Fibroblast of lung (primary cell): ENCODE measurements at regions not wholly inside any gene's neighbourhood (a gene's known extent, or its start where the extent isn't known, plus 50 kb on each side); places are given as distances from the start of the nearest gene placed in this dataset.

Source experiments
- DNase-seq, 2 donors: peaks; one replicate each; pipeline versions ENCODE4 v3.0.0 to v3.0.0-alpha.2; 2010; ENCODE audit warnings: low read depth in 2 of 2
- H2AFZ ChIP-seq: 2 replicates; pipeline ENCODE4 v1.5.1; 2012; ENCODE audit warnings: low read length, control low read depth, inconsistent platforms
- H3K27ac ChIP-seq: 2 replicates; pipeline ENCODE4 v1.5.1; 2011; ENCODE audit warnings: low read length, control low read depth; ENCODE audit not compliant: insufficient read depth
- H3K27me3 ChIP-seq: 2 replicates; pipeline ENCODE4 v1.5.1; 2011; ENCODE audit warnings: mild to moderate bottlenecking, low read length; ENCODE audit not compliant: control insufficient read depth, insufficient read depth
- H3K36me3 ChIP-seq: 2 replicates; pipeline ENCODE4 v1.5.1; 2011; ENCODE audit warnings: low read length; ENCODE audit not compliant: control insufficient read depth, insufficient read depth
- H3K4me1 ChIP-seq: 2 replicates; pipeline ENCODE4 v1.5.1; 2011; ENCODE audit warnings: low read length; ENCODE audit not compliant: control insufficient read depth, insufficient read depth; ENCODE audit errors: extremely low read depth
- H3K4me2 ChIP-seq: 2 replicates; pipeline ENCODE4 v1.5.1; 2011; ENCODE audit warnings: low read length, control low read depth; ENCODE audit not compliant: insufficient read depth; ENCODE audit errors: extremely low read depth
- H3K4me3 ChIP-seq, 4 experiments: fragments of 200-600 bp in 1 of 4; sonication (generic) in 1 of 4; replicated peaks in 1 of 4; 2 replicates each; pipeline ENCODE4 v1.5.1; 2011 to 2016; ENCODE audit warnings: low read length in 4 of 4, low read depth in 3 of 4, mild to moderate bottlenecking in 3 of 4, control low read depth in 2 of 4, inconsistent platforms in 1 of 4, mixed read lengths in 1 of 4; ENCODE audit not compliant: insufficient read depth in 1 of 4; ENCODE audit errors: control extremely low read depth in 1 of 4
- H3K79me2 ChIP-seq: 2 replicates; pipeline ENCODE4 v1.5.1; 2012; ENCODE audit warnings: mild to moderate bottlenecking, low read length, inconsistent platforms; ENCODE audit not compliant: control insufficient read depth, insufficient read depth
- H3K9ac ChIP-seq: 2 replicates; pipeline ENCODE4 v1.5.1; 2011; ENCODE audit warnings: mild to moderate bottlenecking, low read length, control low read depth; ENCODE audit not compliant: insufficient read depth
- H3K9me3 ChIP-seq: 2 replicates; pipeline ENCODE4 v1.5.1; 2012; ENCODE audit warnings: low read depth, low read length; ENCODE audit not compliant: control insufficient read depth, insufficient read depth
- H4K20me1 ChIP-seq: 2 replicates; pipeline ENCODE4 v1.5.1; 2011; ENCODE audit warnings: low read length; ENCODE audit not compliant: control insufficient read depth, insufficient read depth; ENCODE audit errors: extremely low read depth
- CTCF ChIP-seq, 2 donors: IDR thresholded peaks in 1 of 2; conservative IDR thresholded peaks in 1 of 2; 1 replicate in 1 of 2; 2 replicates in 1 of 2; pipeline ENCODE4 v1.5.1; 2011 to 2012; ENCODE audit warnings: low read length in 2 of 2, control low read depth in 1 of 2, inconsistent platforms in 1 of 2, low read depth in 1 of 2, mild to moderate bottlenecking in 1 of 2
- EZH2 ChIP-seq: IDR thresholded peaks from 2 replicates; pipeline ENCODE4 v1.5.1; 2012; ENCODE audit warnings: low read length, control low read depth, mild to moderate bottlenecking; ENCODE audit errors: missing control alignments

GRCh38 chr14:63100552-63100951, 55.3 kb upstream of the KCNH5 start:
- H3K36me3 ChIP-seq, result no peaks in the 10 kb centered on the region
- no peak overlapping the region for H3K4me3 ChIP-seq
- H3K4me2 ChIP-seq, result no peak overlapping the region
- no peaks in the 10 kb centered on the region for H4K20me1 ChIP-seq
- H3K27ac ChIP-seq, result no peak overlapping the region
- no peaks in the 10 kb centered on the region for H3K79me2 ChIP-seq
- TF ChIP-seq CTCF (conservative IDR thresholded peaks at IDR 0.05 in 1 of 2, IDR thresholded peaks at IDR 0.05 in 1 of 2; ENCODE audit: low read depth in 1 of 2, low read length in 2 of 2) (no peak), EZH2 (no peak)
- no peaks in the 10 kb centered on the region for H3K4me1 ChIP-seq
- H3K27me3 ChIP-seq, result no peaks in the 10 kb centered on the region
- DNase-seq, result no peak
- H2AFZ ChIP-seq, result no peak overlapping the region
- no peak overlapping the region for H3K9ac ChIP-seq
- H3K9me3 ChIP-seq, result no peaks in the 10 kb centered on the region

- no peaks in the 10 kb centered on the region for H3K36me3 ChIP-seq
- DNase-seq, result no peak
- no peaks in the 10 kb centered on the region for H3K9me3 ChIP-seq
- H3K9ac ChIP-seq, result no peak overlapping the region
- no peaks in the 10 kb centered on the region for H3K4me1 ChIP-seq
- no peaks in the 10 kb centered on the region for H4K20me1 ChIP-seq
- no peak overlapping the region for H3K4me2 ChIP-seq
- H3K27ac ChIP-seq, result no peak overlapping the region
- no peak for TF ChIP-seq EZH2
- TF ChIP-seq CTCF (conservative IDR thresholded peaks at IDR 0.05 in 1 of 2, IDR thresholded peaks at IDR 0.05 in 1 of 2; ENCODE audit: low read depth in 1 of 2, low read length in 2 of 2), result no peak
- H3K27me3 ChIP-seq, result no peaks in the 10 kb centered on the region
- H3K4me3 ChIP-seq, result no peak overlapping the region
- H3K79me2 ChIP-seq, result no peaks in the 10 kb centered on the region
- H2AFZ ChIP-seq, result no peak overlapping the region
Measured at GRCh38 chr14:63096186-63096585, 50.9 kb upstream of the KCNH5 start.
